ENCODE measurements at regions not wholly inside any gene's neighbourhood (a gene's known extent, or its start where the extent isn't known, plus 50 kb on each side); places are given as distances from the start of the nearest gene placed in this dataset.

DNA sequence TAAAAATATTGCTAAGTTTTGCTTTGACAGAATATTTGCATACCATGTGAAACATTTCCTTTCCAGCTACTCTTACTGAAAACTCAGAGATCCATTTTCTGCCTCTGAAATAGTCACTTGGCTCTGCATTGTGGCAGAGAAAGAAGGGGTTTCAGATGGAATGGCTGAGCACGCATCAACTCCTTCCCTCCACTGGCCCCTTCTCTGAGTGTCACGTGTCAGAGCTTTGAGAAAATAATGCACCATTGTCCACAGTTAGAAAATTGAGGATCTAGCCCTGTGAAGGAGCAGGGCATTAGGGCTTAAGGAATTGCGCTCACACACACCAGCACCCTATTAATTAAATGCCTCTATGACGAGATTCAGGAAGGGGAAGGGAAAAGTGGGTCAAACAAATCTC, 78.8 kb upstream of the FAT4 start:
- TF ChIP-seq CTCF (IDR thresholded peaks at IDR 0.05) = no peak
- no peak for TF ChIP-seq POLR2A (IDR thresholded peaks at IDR 0.05)
